ENCODE measurements at regions not wholly inside any gene's neighbourhood (a gene's known extent, or its start where the extent isn't known, plus 50 kb on each side); places are given as distances from the start of the nearest gene placed in this dataset.
"Not testable (repeated sequence)": the region's sequence is repeated elsewhere in the genome, so short reads cannot be mapped to it uniquely, and the experiment has no call there.

DNA sequence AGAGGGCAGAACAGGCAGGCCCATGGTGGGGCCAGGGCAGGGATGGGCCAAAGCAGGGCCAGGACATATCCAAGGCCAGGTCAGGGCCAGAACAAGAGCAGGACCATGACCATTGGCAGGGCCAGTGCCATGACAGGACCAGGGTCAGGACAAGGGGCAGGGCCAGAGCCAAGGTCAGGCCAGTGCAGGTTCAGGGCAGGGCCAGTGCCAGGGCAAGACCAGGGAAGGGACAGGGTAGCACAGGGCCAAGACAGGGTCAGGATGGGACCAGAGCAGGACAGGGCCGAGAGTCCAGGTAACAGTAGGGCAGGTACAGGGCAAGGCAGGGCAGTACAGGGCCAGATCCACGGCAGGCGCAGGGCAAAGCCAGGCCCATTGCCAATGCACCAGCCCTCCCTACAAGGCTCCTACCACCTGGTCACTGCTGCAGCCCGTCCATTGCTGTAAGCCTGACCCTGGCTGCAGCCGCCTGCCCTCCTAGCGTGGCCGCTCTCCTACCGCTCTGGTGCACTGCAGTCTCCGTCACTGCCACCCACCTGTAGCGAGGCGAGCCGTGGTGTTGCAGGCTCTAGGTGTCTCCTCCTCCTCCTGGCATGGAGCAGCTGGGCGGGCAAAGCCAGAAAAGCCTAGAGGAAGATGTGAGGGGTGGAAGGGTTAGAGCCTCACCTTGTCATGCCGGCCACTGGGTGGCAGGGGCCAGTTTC, 397.1 kb downstream of the GOLGA6L6 start:
- not testable (repeated sequence) for H3K36me3 ChIP-seq; H3K4me1 ChIP-seq (replicated peaks); DNase-seq (ENCODE audit: low read depth in 1 of 2, low spot score in 2 of 2); H3K27me3 ChIP-seq (replicated peaks); H3K4me3 ChIP-seq; H3K27ac ChIP-seq; H3K9me3 ChIP-seq (replicated peaks)

DNA sequence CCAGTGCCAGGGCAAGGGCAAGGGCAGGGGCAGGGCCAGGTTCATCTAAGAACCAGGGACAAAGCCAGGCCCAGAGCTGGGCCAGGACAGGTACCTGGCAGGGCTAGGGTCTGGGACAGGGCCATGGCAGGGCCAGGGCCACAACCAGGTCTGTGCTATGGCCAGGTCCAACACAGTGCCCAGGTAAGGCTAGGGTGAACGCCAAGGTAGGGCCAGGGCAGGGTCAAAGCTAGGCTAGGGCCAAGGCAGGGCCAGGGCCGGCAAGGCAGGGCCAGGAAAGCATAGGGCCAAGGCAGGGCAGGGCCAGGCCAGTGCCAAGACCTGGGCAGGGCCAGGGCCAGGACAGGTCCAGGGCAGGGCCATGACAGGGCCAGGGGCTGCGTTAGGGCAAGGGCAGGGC, 398.7 kb downstream of the GOLGA6L6 start:
- H3K27me3 ChIP-seq (replicated peaks); H3K4me1 ChIP-seq (replicated peaks); H3K4me3 ChIP-seq; DNase-seq (ENCODE audit: low read depth in 1 of 2, low spot score in 2 of 2); H3K9me3 ChIP-seq (replicated peaks); H3K27ac ChIP-seq; H3K36me3 ChIP-seq: not testable (repeated sequence)

GRCh38 chr15:20142410-20142809, 399.2 kb downstream of the GOLGA6L6 start:
- not testable (repeated sequence) for H3K4me1 ChIP-seq (replicated peaks); H3K27me3 ChIP-seq (replicated peaks); DNase-seq (ENCODE audit: low read depth in 1 of 2, low spot score in 2 of 2); H3K36me3 ChIP-seq; H3K9me3 ChIP-seq (replicated peaks); H3K4me3 ChIP-seq; H3K27ac ChIP-seq

DNA sequence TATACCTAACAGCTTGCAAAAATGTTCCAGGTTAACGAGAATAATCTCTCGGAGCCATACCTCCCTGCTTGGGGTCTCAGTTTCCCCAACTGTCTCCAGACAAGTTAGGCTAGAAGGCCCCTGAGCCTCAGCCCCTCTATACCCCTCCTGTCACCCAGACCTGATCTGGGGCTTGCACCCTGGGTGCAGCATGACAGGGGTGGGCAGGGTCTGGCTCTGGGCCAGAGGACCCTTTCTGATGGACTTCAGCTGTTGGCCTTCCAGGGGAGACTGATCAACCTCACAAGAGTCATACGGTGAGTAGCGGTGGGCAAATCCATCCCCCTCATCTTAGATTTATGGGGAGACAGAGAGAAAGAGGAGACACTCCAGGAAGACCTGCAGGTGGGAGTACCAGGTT, 416.9 kb downstream of the GOLGA6L6 start:
- H3K27ac ChIP-seq; H3K9me3 ChIP-seq (replicated peaks): not testable (repeated sequence)

GRCh38 chr15:20106026-20106425, 435.6 kb downstream of the GOLGA6L6 start:
- no peaks in the 10 kb centered on the region for H3K27me3 ChIP-seq (replicated peaks)
- DNase-seq (ENCODE audit: low read depth in 1 of 2, low spot score in 2 of 2), result no peak
- no peaks in the 10 kb centered on the region for H3K9me3 ChIP-seq (replicated peaks)
- H3K4me3 ChIP-seq, result no peak overlapping the region
- no peak overlapping the region for H3K27ac ChIP-seq
- H3K36me3 ChIP-seq, result no peaks in the 10 kb centered on the region
- H3K4me1 ChIP-seq (replicated peaks), result no peaks in the 10 kb centered on the region

More for the DNA sequence above, 416.9 kb downstream of the GOLGA6L6 start:
- not testable (repeated sequence) for H3K36me3 ChIP-seq; H3K4me3 ChIP-seq; H3K27me3 ChIP-seq (replicated peaks); DNase-seq (ENCODE audit: low read depth in 1 of 2, low spot score in 2 of 2); H3K4me1 ChIP-seq (replicated peaks)

DNA sequence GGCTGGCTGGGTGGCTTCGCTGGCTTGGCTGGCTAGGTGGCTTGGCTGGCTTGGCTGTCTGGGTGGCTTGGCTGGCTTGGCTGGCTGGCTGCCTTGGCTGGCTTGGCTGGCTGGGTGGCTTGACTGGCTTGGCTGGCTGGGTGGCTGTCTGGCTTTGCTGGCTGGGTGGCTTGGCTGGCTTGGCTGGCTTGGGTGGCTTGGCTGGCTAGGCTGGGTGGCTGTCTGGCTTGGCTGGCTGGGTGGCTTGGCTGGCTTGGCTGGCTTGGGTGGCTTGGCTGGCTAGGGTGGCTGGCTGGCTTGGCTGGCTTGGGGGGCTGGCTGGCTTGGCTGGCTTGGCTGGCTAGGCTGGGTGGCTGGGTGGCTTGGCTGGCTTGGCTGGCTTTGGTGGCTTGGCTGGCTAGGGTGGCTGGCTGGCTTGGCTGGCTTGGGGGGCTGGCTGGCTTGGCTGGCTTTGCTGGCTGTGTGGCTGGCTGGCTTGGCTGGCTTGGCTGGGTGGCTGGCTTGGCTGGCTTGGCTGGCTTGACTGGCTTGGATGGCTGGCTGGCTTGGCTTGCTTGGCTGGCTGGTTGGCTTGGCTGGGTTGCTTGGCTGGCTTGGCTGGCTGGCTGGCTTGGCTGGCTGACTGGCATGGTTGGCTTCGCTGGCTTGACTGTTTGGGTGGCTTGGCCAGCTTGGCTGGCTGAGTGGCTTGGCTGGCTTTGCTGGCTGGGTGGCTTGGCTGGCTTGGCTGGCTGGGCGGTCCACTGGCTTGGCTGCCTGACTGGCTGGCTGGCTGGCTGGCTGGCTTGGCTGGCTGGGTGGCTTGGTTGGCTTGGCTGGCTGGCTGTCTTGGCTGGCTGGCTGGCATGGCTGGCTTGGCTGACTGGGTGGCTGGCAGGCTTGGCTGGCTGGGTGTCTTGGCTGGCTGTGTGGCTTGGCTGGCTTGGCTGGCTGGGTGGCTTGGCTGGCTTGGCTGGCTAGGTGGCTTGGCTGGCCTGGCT, 436.3 kb downstream of the GOLGA6L6 start:
- H3K9me3 ChIP-seq (replicated peaks); H3K4me3 ChIP-seq; H3K27ac ChIP-seq; H3K4me1 ChIP-seq (replicated peaks); H3K36me3 ChIP-seq; H3K27me3 ChIP-seq (replicated peaks); DNase-seq (ENCODE audit: low read depth in 1 of 2, low spot score in 2 of 2): not testable (repeated sequence)

GRCh38 chr15:20104551-20104950, 437.0 kb downstream of the GOLGA6L6 start:
- not testable (repeated sequence) for H3K9me3 ChIP-seq (replicated peaks); H3K27ac ChIP-seq; H3K27me3 ChIP-seq (replicated peaks); H3K4me1 ChIP-seq (replicated peaks); H3K4me3 ChIP-seq; H3K36me3 ChIP-seq
- DNase-seq (ENCODE audit: low read depth in 1 of 2, low spot score in 2 of 2), result peak in 1 of 2 experiments; percentile 45

DNA sequence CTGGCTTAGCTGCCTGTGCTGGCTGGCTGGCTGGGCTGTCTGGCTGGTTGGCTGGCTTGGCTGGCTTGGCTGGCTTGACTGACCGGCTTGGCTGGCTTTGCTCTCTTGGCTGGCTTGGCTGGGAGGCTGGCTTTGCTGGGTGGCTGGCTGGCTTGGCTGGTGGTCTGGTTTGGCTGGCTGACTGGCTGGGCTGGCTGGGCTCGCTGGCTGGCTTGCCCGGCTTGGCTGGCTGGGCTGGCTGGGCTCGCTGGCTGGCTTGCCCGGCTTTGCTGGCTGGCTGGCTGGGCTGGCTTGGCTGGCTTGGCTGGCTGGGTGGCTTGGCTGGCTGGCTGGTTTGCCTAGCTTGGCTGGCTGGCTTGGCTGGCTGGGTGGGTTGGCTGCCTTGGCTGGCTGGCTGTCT, 438.7 kb downstream of the GOLGA6L6 start:
- not testable (repeated sequence) for H3K27me3 ChIP-seq (replicated peaks); H3K4me1 ChIP-seq (replicated peaks); H3K36me3 ChIP-seq; H3K27ac ChIP-seq; H3K9me3 ChIP-seq (replicated peaks); H3K4me3 ChIP-seq
- peak in 1 of 2 experiments; percentile 61 for DNase-seq (ENCODE audit: low read depth in 1 of 2, low spot score in 2 of 2)

DNA sequence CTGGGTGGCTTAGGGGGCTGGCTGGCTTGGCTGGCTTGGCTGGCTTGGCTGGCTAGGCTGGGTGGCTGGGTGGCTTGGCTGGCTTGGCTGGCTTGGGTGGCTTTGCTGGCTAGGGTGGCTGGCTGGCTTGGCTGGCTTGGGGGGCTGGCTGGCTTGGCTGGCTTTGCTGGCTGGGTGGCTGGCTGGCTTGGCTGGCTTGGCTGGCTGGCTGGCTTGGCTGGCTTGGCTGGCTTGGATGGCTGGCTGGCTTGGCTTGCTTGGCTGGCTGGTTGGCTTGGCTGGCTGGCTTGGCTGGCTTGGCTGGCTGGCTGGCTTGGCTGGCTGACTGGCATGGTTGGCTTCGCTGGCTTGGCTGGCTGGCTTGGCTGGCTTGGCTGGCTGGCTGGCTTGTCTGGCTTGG, 439.4 kb downstream of the GOLGA6L6 start:
- H3K27me3 ChIP-seq (replicated peaks); H3K4me3 ChIP-seq; H3K27ac ChIP-seq; H3K9me3 ChIP-seq (replicated peaks); H3K4me1 ChIP-seq (replicated peaks); H3K36me3 ChIP-seq: not testable (repeated sequence)
- peak in 1 of 2 experiments; percentile 52 for DNase-seq (ENCODE audit: low read depth in 1 of 2, low spot score in 2 of 2)

- not testable (repeated sequence) for H3K36me3 ChIP-seq; H3K27ac ChIP-seq; H3K27me3 ChIP-seq (replicated peaks); H3K9me3 ChIP-seq (replicated peaks); H3K4me1 ChIP-seq (replicated peaks); DNase-seq (ENCODE audit: low read depth in 1 of 2, low spot score in 2 of 2); H3K4me3 ChIP-seq
Measured at GRCh38 chr15:20101281-20101680, 440.3 kb downstream of the GOLGA6L6 start.

GRCh38 chr15:20100604-20101270, 440.9 kb downstream of the GOLGA6L6 start:
- not testable (repeated sequence) for H3K36me3 ChIP-seq; H3K4me3 ChIP-seq; H3K27me3 ChIP-seq (replicated peaks); H3K27ac ChIP-seq; DNase-seq (ENCODE audit: low read depth in 1 of 2, low spot score in 2 of 2); H3K4me1 ChIP-seq (replicated peaks); H3K9me3 ChIP-seq (replicated peaks)

GRCh38 chr15:20095699-20096303, 445.8 kb downstream of the GOLGA6L6 start:
- H3K27ac ChIP-seq; H3K36me3 ChIP-seq; H3K4me3 ChIP-seq; H3K9me3 ChIP-seq (replicated peaks); H3K27me3 ChIP-seq (replicated peaks); DNase-seq (ENCODE audit: low read depth in 1 of 2, low spot score in 2 of 2); H3K4me1 ChIP-seq (replicated peaks): not testable (repeated sequence)

- H3K9me3 ChIP-seq (replicated peaks); DNase-seq (ENCODE audit: low read depth in 1 of 2, low spot score in 2 of 2); H3K27ac ChIP-seq; H3K36me3 ChIP-seq; H3K4me3 ChIP-seq; H3K4me1 ChIP-seq (replicated peaks); H3K27me3 ChIP-seq (replicated peaks): not testable (repeated sequence)
Measured at GRCh38 chr15:20089541-20089940, 452.1 kb downstream of the GOLGA6L6 start.

GRCh38 chr15:20084026-20084425, 457.6 kb downstream of the GOLGA6L6 start:
- H3K4me1 ChIP-seq (replicated peaks); H3K9me3 ChIP-seq (replicated peaks); H3K27me3 ChIP-seq (replicated peaks); H3K4me3 ChIP-seq; H3K36me3 ChIP-seq; H3K27ac ChIP-seq; DNase-seq (ENCODE audit: low read depth in 1 of 2, low spot score in 2 of 2): not testable (repeated sequence)

All from SJSA1 (cell line).